Cardiac fibroblast (primary cell): ENCODE measurements at regions not wholly inside any gene's neighbourhood (a gene's known extent, or its start where the extent isn't known, plus 50 kb on each side); places are given as distances from the start of the nearest gene placed in this dataset.

Experiments used
- DNase-seq, 2 donors: peaks; one replicate each; pipeline versions ENCODE4 v3.0.0 to v3.0.0-alpha.2; 2010; ENCODE audit warnings: low read depth in 2 of 2
- H3K4me3 ChIP-seq, 2 donors: replicated peaks in 1 of 2; 1 replicate in 1 of 2; 2 replicates in 1 of 2; pipeline ENCODE4 v1.5.1; 2011; ENCODE audit warnings: low read depth in 2 of 2, low read length in 2 of 2, mild to moderate bottlenecking in 2 of 2, moderate library complexity in 1 of 2
- CTCF ChIP-seq: IDR thresholded peaks from one replicate; pipeline ENCODE4 v1.5.1; 2011; ENCODE audit warnings: low read depth, mild to moderate bottlenecking, low read length, inconsistent platforms

GRCh38 chr20:6397115-6397514 is 274.3 kb upstream of the FERMT1 start:
- no peak for DNase-seq
- TF ChIP-seq CTCF = no peak
- no peak overlapping the region for H3K4me3 ChIP-seq

GRCh38 chr20:6395695-6396094 is 272.9 kb upstream of the FERMT1 start:
- peak in 1 of 2 donors; percentile 56 for DNase-seq
- no peak for TF ChIP-seq CTCF

GRCh38 chr20:6388671-6389197 is 265.9 kb upstream of the FERMT1 start:
- DNase-seq = peak in 1 of 2 donors; percentile 8
- no peak for TF ChIP-seq CTCF
- H3K4me3 ChIP-seq = no peak overlapping the region

More at GRCh38 chr20:6395695-6396094, 272.9 kb upstream of the FERMT1 start:
- no peak overlapping the region for H3K4me3 ChIP-seq

GRCh38 chr20:6384956-6385486 is 262.2 kb upstream of the FERMT1 start:
- no peak for TF ChIP-seq CTCF
- no peak overlapping the region for H3K4me3 ChIP-seq
- DNase-seq = no peak

GRCh38 chr20:6384380-6384779 is 261.6 kb upstream of the FERMT1 start:
- no peak overlapping the region for H3K4me3 ChIP-seq
- DNase-seq = no peak
- no peak for TF ChIP-seq CTCF

GRCh38 chr20:6381887-6382286 is 259.1 kb upstream of the FERMT1 start:
- peak; percentile 8 to 55 for DNase-seq

More at GRCh38 chr20:6381887-6382286, 259.1 kb upstream of the FERMT1 start:
- peak; percentile 54 for TF ChIP-seq CTCF
- H3K4me3 ChIP-seq = no peak overlapping the region
